CD4-positive, alpha-beta T cell (primary cell): ENCODE measurements at regions not wholly inside any gene's neighbourhood (a gene's known extent, or its start where the extent isn't known, plus 50 kb on each side); places are given as distances from the start of the nearest gene placed in this dataset.

Source experiments
- ATAC-seq: fragments of 200-7000 bp; cut with Tn5 transposase; one replicate; pipeline ENCODE4 v1.10.0; 2022; ENCODE audit warnings: mild to moderate bottlenecking; ENCODE audit not compliant: poor library complexity
- CTCF ChIA-PET: fragments of 350-600 bp; sonication (Branson Sonifier 250); formaldehyde crosslinking; loops from one replicate; lab custom pipeline; 2021; ENCODE audit warnings: antibody characterized with exemption, inconsistent platforms; lab: Charles Lee
- POLR2A ChIA-PET: fragments of 350-600 bp; sonication (Branson Sonifier 250); formaldehyde crosslinking; loops from one replicate; lab custom pipeline; 2021; ENCODE audit warnings: antibody characterized with exemption, inconsistent platforms; lab: Charles Lee
- DNase-seq, 14 experiments: peaks; one replicate each; pipeline ENCODE4 v3.0.0-alpha.2; 2013 to 2020; ENCODE audit warnings: mixed read lengths in 2 of 14
- H3K27ac ChIP-seq, 2 donors: one replicate each; pipeline versions ENCODE4 v1.5.1 to v1.7.0; 2013; ENCODE audit warnings: low read length in 2 of 2, low read depth in 1 of 2, mild to moderate bottlenecking in 1 of 2
- H3K27me3 ChIP-seq, 2 experiments: 1 replicate in 1 of 2; 2 replicates in 1 of 2; pipeline versions ENCODE4 v1.6.1 to v1.7.0; 2013; ENCODE audit warnings: low read length in 2 of 2, control low read depth in 1 of 2, mild to moderate bottlenecking in 1 of 2, moderate library complexity in 1 of 2; ENCODE audit not compliant: insufficient read depth in 2 of 2, control insufficient read depth in 1 of 2
- H3K36me3 ChIP-seq: one replicate; pipeline ENCODE4 v1.6.1; 2013; ENCODE audit warnings: low read length, control low read depth; ENCODE audit not compliant: insufficient read depth
- H3K4me1 ChIP-seq: one replicate; pipeline ENCODE4 v1.6.1; 2013; ENCODE audit warnings: low read length, control low read depth; ENCODE audit not compliant: insufficient read depth
- H3K4me3 ChIP-seq: one replicate; pipeline ENCODE4 v1.5.1; 2013; ENCODE audit warnings: mild to moderate bottlenecking, low read length, moderate library complexity
- H3K9me3 ChIP-seq, 2 experiments: 1 replicate in 1 of 2; 2 replicates in 1 of 2; pipeline versions ENCODE4 v1.6.1 to v1.7.0; 2013; ENCODE audit warnings: low read length in 2 of 2, mild to moderate bottlenecking in 2 of 2, control low read depth in 1 of 2, moderate library complexity in 1 of 2; ENCODE audit not compliant: control insufficient read depth in 1 of 2, insufficient read depth in 1 of 2
- H3K27ac Mint-ChIP-seq: one replicate; pipeline ENCODE4 v1.8.0; 2020; ENCODE audit warnings: mixed read lengths
- H3K27me3 Mint-ChIP-seq: one replicate; pipeline ENCODE4 v1.8.0; 2021; ENCODE audit warnings: mixed read lengths
- H3K36me3 Mint-ChIP-seq: one replicate; pipeline ENCODE4 v1.8.0; 2021; ENCODE audit warnings: low read depth, mixed read lengths
- H3K4me1 Mint-ChIP-seq: one replicate; pipeline ENCODE4 v1.8.0; 2021; ENCODE audit warnings: low read depth, mixed read lengths
- H3K4me3 Mint-ChIP-seq: one replicate; pipeline ENCODE4 v1.8.0; 2020; ENCODE audit warnings: mild to moderate bottlenecking, mixed read lengths
- H3K9me3 Mint-ChIP-seq: one replicate; pipeline ENCODE4 v1.8.0; 2020; ENCODE audit warnings: mixed read lengths
- CTCF ChIP-seq: fragments of 200-600 bp; IDR thresholded peaks from one replicate; pipeline ENCODE4 v1.8.0; 2022; ENCODE audit warnings: antibody characterized with exemption, mild to moderate bottlenecking
- intact Hi-C, 2 experiments: fragments of 100-400 bp; cut with DNase I in 1 of 2; cut with micrococcal nuclease in 1 of 2; formaldehyde crosslinking; loops; one replicate each; pipeline versions ENCODE4 v1.15.1 to v1.9.0; 2023 to 2025; cut with DNase I, micrococcal nuclease

GRCh38 chr1:30371888-30372791 lies 351.2 kb downstream of the MATN1 start:
- Histone ChIP-seq H3K9me3 (no peaks in the 10 kb centered on the region), H3K27ac (no peak overlapping the region), H3K36me3 (no peaks in the 10 kb centered on the region), H3K4me3 (no peak overlapping the region), H3K27me3 (peaks cover 0 to 4% of the 10 kb centered on the region in 2 experiments), H3K4me1 (no peaks in the 10 kb centered on the region)
- DNase-seq (no peak), ATAC-seq (no peak)
- Mint-ChIP-seq H3K4me1 (no peaks in the 10 kb centered on the region), H3K27ac (no peak overlapping the region), H3K4me3 (no peak overlapping the region), H3K9me3 (no peaks in the 10 kb centered on the region), H3K36me3 (no peaks in the 10 kb centered on the region), H3K27me3 (peaks cover 22% of the 10 kb centered on the region)
- TF ChIP-seq CTCF: no peak
- POLR2A ChIA-PET: no interaction called here
- intact Hi-C loops: no loop called here
- CTCF ChIA-PET: interaction anchor here (1.4 kb wide), 1 partner anchor 8 kb away, joined by 5 read pairs; no protein-coding TSS in a partner anchor

GRCh38 chr1:30371179-30371788 lies 352.1 kb downstream of the MATN1 start:
- CTCF ChIA-PET: interaction anchor here (1.4 kb wide), 1 partner anchor 9 kb away, joined by 5 read pairs; no protein-coding TSS in a partner anchor
- Histone ChIP-seq H3K9me3 (no peaks in the 10 kb centered on the region), H3K27ac (no peak overlapping the region), H3K4me3 (no peak overlapping the region), H3K4me1 (no peaks in the 10 kb centered on the region), H3K36me3 (no peaks in the 10 kb centered on the region), H3K27me3 (no peaks in the 10 kb centered on the region)
- TF ChIP-seq CTCF: no peak
- intact Hi-C loops: no loop called here
- POLR2A ChIA-PET: no interaction called here
- ATAC-seq: no peak
- Mint-ChIP-seq H3K4me3 (no peak overlapping the region), H3K36me3 (no peaks in the 10 kb centered on the region), H3K4me1 (no peaks in the 10 kb centered on the region), H3K27me3 (peaks cover 16% of the 10 kb centered on the region), H3K27ac (no peak overlapping the region), H3K9me3 (no peaks in the 10 kb centered on the region)
- no peak for DNase-seq

GRCh38 chr1:30368651-30369240 lies 354.6 kb downstream of the MATN1 start:
- Mint-ChIP-seq H3K27me3 (peaks cover 12% of the 10 kb centered on the region), H3K4me3 (no peak overlapping the region), H3K4me1 (no peaks in the 10 kb centered on the region), H3K36me3 (no peaks in the 10 kb centered on the region), H3K27ac (no peak overlapping the region), H3K9me3 (no peaks in the 10 kb centered on the region)
- DNase-seq (no peak), ATAC-seq (no peak)
- Histone ChIP-seq H3K27me3 (no peaks in the 10 kb centered on the region), H3K9me3 (no peaks in the 10 kb centered on the region), H3K27ac (no peak overlapping the region), H3K4me3 (no peak overlapping the region), H3K36me3 (no peaks in the 10 kb centered on the region), H3K4me1 (no peaks in the 10 kb centered on the region)
- intact Hi-C loops: no loop called here
- POLR2A ChIA-PET: no interaction called here
- TF ChIP-seq CTCF: no peak
- CTCF ChIA-PET: no interaction called here
